ENCODE measurements at regions not wholly inside any gene's neighbourhood (a gene's known extent, or its start where the extent isn't known, plus 50 kb on each side); places are given as distances from the start of the nearest gene placed in this dataset.

GRCh38 chr6:140779991-140780596, 1352.6 kb upstream of the GJE1 start:
- DNase-seq (ENCODE audit: insufficient read length, low spot score, missing footprints) = no peak
- Histone ChIP-seq H3K4me2 (ENCODE audit: insufficient read depth, low read length) (no peak overlapping the region), H2AFZ (ENCODE audit: low read length) (no peak overlapping the region), H3K9me3 (ENCODE audit: low read depth, low read length) (no peaks in the 10 kb centered on the region), H3K27ac (ENCODE audit: low read depth, low read length) (no peak overlapping the region), H3K79me2 (ENCODE audit: insufficient read depth, low read length) (no peaks in the 10 kb centered on the region), H3K36me3 (ENCODE audit: insufficient read depth, low read length) (no peaks in the 10 kb centered on the region), H4K20me1 (ENCODE audit: insufficient read depth, low read length) (no peaks in the 10 kb centered on the region), H3K4me3 (ENCODE audit: insufficient read depth, low read length) (no peak overlapping the region), H3K4me1 (ENCODE audit: insufficient read depth, low read length) (no peaks in the 10 kb centered on the region), H3K27me3 (ENCODE audit: insufficient read depth, low read length) (no peaks in the 10 kb centered on the region)
- TF ChIP-seq CTCF (IDR thresholded peaks at IDR 0.05; ENCODE audit: extremely low read depth, low read depth, low read length) = no peak

- Histone ChIP-seq H3K36me3 (ENCODE audit: insufficient read depth, low read length) (no peaks in the 10 kb centered on the region), H3K4me3 (ENCODE audit: insufficient read depth, low read length) (no peak overlapping the region), H4K20me1 (ENCODE audit: insufficient read depth, low read length) (no peaks in the 10 kb centered on the region), H3K4me1 (ENCODE audit: insufficient read depth, low read length) (peaks cover 5% of the 10 kb centered on the region), H3K4me2 (ENCODE audit: insufficient read depth, low read length) (no peak overlapping the region), H2AFZ (ENCODE audit: low read length) (no peak overlapping the region), H3K79me2 (ENCODE audit: insufficient read depth, low read length) (no peaks in the 10 kb centered on the region), H3K9me3 (ENCODE audit: low read depth, low read length) (no peaks in the 10 kb centered on the region), H3K27ac (ENCODE audit: low read depth, low read length) (no peak overlapping the region), H3K27me3 (ENCODE audit: insufficient read depth, low read length) (no peaks in the 10 kb centered on the region)
- TF ChIP-seq CTCF (IDR thresholded peaks at IDR 0.05; ENCODE audit: extremely low read depth, low read depth, low read length) = no peak
- no peak for DNase-seq (ENCODE audit: insufficient read length, low spot score, missing footprints)
Observed at GRCh38 chr6:140779341-140779740, 1353.4 kb upstream of the GJE1 start.

GRCh38 chr6:140777780-140778179, 1354.9 kb upstream of the GJE1 start:
- H3K27me3 ChIP-seq (ENCODE audit: insufficient read depth, low read length) = no peaks in the 10 kb centered on the region
- peaks cover 16% of the 10 kb centered on the region for H3K4me1 ChIP-seq (ENCODE audit: insufficient read depth, low read length)
- H3K9me3 ChIP-seq (ENCODE audit: low read depth, low read length) = no peaks in the 10 kb centered on the region
- no peak for DNase-seq (ENCODE audit: insufficient read length, low spot score, missing footprints)
- H4K20me1 ChIP-seq (ENCODE audit: insufficient read depth, low read length) = no peaks in the 10 kb centered on the region
- no peak overlapping the region for H3K27ac ChIP-seq (ENCODE audit: low read depth, low read length)
- no peaks in the 10 kb centered on the region for H3K79me2 ChIP-seq (ENCODE audit: insufficient read depth, low read length)
- H3K4me3 ChIP-seq (ENCODE audit: insufficient read depth, low read length) = no peak overlapping the region
- H2AFZ ChIP-seq (ENCODE audit: low read length) = no peak overlapping the region
- H3K4me2 ChIP-seq (ENCODE audit: insufficient read depth, low read length) = no peak overlapping the region
- TF ChIP-seq CTCF (IDR thresholded peaks at IDR 0.05; ENCODE audit: extremely low read depth, low read depth, low read length) = no peak
- H3K36me3 ChIP-seq (ENCODE audit: insufficient read depth, low read length) = no peaks in the 10 kb centered on the region

GRCh38 chr6:140775061-140775460, 1357.7 kb upstream of the GJE1 start:
- Histone ChIP-seq H3K36me3 (ENCODE audit: insufficient read depth, low read length) (no peaks in the 10 kb centered on the region), H2AFZ (ENCODE audit: low read length) (peak overlapping the region; percentile 73), H3K4me2 (ENCODE audit: insufficient read depth, low read length) (no peak overlapping the region), H3K27me3 (ENCODE audit: insufficient read depth, low read length) (no peaks in the 10 kb centered on the region), H4K20me1 (ENCODE audit: insufficient read depth, low read length) (no peaks in the 10 kb centered on the region), H3K4me1 (ENCODE audit: insufficient read depth, low read length) (peaks cover 16% of the 10 kb centered on the region), H3K9me3 (ENCODE audit: low read depth, low read length) (no peaks in the 10 kb centered on the region), H3K4me3 (ENCODE audit: insufficient read depth, low read length) (no peak overlapping the region), H3K27ac (ENCODE audit: low read depth, low read length) (no peak overlapping the region), H3K79me2 (ENCODE audit: insufficient read depth, low read length) (no peaks in the 10 kb centered on the region)
- no peak for DNase-seq (ENCODE audit: insufficient read length, low spot score, missing footprints)
- TF ChIP-seq CTCF (IDR thresholded peaks at IDR 0.05; ENCODE audit: extremely low read depth, low read depth, low read length) = no peak
